Stimulated activated naive CD8-positive, alpha-beta T cell treated with anti-CD3 and anti-CD28 coated beads, Interleukin-15, amount 100 ng/mL, for 72 hours (primary cell): ENCODE measurements at regions not wholly inside any gene's neighbourhood (a gene's known extent, or its start where the extent isn't known, plus 50 kb on each side); places are given as distances from the start of the nearest gene placed in this dataset.

Experiments used
- ATAC-seq: fragments of 150-1000 bp; cut with Tn5 transposase; 2 replicates; pipeline ENCODE4 v1.10.0; 2021; ENCODE audit warnings: mild to moderate bottlenecking, moderate library complexity
- DNase-seq, 2 donors: peaks; one replicate each; pipeline ENCODE4 v3.0.0; 2021 to 2022
- H3K27ac Mint-ChIP-seq, 2 donors: one replicate each; pipeline ENCODE4 v1.8.0; 2022; ENCODE audit warnings: mild to moderate bottlenecking in 2 of 2, mixed read lengths in 2 of 2, moderate library complexity in 2 of 2
- H3K27me3 Mint-ChIP-seq: one replicate; pipeline ENCODE4 v1.8.0; 2022; ENCODE audit warnings: mixed read lengths
- H3K4me1 Mint-ChIP-seq: one replicate; pipeline ENCODE4 v1.8.0; 2022; ENCODE audit warnings: mild to moderate bottlenecking, mixed read lengths
- H3K4me3 Mint-ChIP-seq, 2 donors: one replicate each; pipeline ENCODE4 v1.8.0; 2022; ENCODE audit warnings: mild to moderate bottlenecking in 2 of 2, mixed read lengths in 2 of 2, moderate library complexity in 1 of 2
- H3K9me3 Mint-ChIP-seq, 2 donors: one replicate each; pipeline ENCODE4 v1.8.0; 2022; ENCODE audit warnings: mixed read lengths in 2 of 2

GRCh38 chr16:60553090-60553757 lies 1483.0 kb downstream of the CDH8 start:
- Mint-ChIP-seq H3K27me3 (no peaks in the 10 kb centered on the region), H3K27ac (no peak overlapping the region), H3K9me3 (peaks cover 29 to 33% of the 10 kb centered on the region in 2 donors), H3K4me3 (no peak overlapping the region), H3K4me1 (no peaks in the 10 kb centered on the region)
- DNase-seq (no peak), ATAC-seq (no peak)

- H3K27me3 Mint-ChIP-seq: no peaks in the 10 kb centered on the region
- H3K4me1 Mint-ChIP-seq: no peaks in the 10 kb centered on the region
- no peak overlapping the region for H3K27ac Mint-ChIP-seq
- no peak for DNase-seq
- no peak for ATAC-seq
- H3K9me3 Mint-ChIP-seq: peaks cover 14 to 19% of the 10 kb centered on the region in 2 donors
- no peak overlapping the region for H3K4me3 Mint-ChIP-seq
Observed at GRCh38 chr16:60541535-60541934, 1494.7 kb downstream of the CDH8 start.

DNA sequence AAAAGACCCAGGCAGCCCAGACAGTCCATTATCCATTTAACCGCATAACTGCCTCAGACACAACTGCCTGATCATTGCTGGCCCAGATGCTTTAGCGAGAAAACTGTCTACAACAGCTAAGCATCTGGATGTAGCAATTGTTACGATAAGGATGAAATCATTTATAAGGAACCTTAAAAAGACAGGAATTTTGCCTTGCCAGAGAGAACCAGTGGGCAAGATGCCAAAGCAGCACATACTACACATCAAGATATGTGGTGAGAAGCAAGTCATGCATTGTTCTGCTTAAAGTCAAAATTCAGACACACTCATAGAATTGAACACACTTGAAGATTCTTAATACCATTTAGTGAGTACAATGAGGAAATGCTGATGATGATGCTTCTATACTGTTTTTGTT lies 1525.3 kb downstream of the CDH8 start:
- Mint-ChIP-seq H3K9me3 (peaks cover 5 to 12% of the 10 kb centered on the region in 2 donors), H3K4me1 (no peaks in the 10 kb centered on the region), H3K27ac (no peak overlapping the region), H3K4me3 (no peak overlapping the region), H3K27me3 (no peaks in the 10 kb centered on the region)
- no peak for ATAC-seq
- no peak for DNase-seq

DNA sequence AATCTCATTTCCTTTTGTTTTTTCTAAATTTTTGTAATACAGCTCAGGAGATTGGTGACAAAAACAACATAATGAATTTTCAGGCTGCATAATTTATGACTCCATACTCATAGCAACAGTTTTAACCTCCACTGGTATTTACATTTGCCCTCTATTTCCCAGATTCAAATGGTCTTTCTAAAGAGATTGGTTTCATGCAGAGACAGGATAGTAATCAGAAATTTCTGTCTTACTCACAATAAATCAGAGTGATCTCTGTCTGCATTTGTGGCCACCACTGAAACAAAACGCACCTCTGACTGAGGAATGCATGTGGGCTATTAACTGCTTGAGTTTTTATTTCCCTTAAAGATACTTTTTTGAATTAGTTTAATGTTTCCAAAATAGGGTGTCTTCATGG lies 1526.0 kb downstream of the CDH8 start:
- Mint-ChIP-seq H3K27ac (no peak overlapping the region), H3K27me3 (no peaks in the 10 kb centered on the region), H3K4me3 (no peak overlapping the region), H3K9me3 (peaks cover 5 to 7% of the 10 kb centered on the region in 2 donors), H3K4me1 (no peaks in the 10 kb centered on the region)
- DNase-seq (no peak), ATAC-seq (no peak)

DNA sequence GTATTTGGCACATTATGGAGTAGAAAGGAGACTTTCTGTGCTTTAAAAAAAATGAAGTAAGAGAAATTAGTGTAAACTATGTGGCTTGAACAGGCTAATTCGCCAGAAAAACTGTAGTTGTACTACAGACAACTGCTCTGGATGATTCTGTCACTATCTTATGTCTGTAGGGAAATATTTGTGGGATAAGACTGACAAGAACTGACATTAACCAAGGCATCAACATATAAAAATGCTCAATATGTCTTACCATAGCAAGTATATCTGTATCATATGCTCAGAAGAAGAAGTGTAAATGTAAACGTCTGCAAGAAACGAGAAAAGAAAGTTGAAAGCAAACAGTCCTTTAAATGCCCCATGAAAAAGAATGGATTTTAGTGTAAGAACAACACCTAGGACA lies 1545.0 kb downstream of the CDH8 start:
- Mint-ChIP-seq H3K27me3 (no peaks in the 10 kb centered on the region), H3K4me3 (no peak overlapping the region)
- no peak for ATAC-seq

DNA sequence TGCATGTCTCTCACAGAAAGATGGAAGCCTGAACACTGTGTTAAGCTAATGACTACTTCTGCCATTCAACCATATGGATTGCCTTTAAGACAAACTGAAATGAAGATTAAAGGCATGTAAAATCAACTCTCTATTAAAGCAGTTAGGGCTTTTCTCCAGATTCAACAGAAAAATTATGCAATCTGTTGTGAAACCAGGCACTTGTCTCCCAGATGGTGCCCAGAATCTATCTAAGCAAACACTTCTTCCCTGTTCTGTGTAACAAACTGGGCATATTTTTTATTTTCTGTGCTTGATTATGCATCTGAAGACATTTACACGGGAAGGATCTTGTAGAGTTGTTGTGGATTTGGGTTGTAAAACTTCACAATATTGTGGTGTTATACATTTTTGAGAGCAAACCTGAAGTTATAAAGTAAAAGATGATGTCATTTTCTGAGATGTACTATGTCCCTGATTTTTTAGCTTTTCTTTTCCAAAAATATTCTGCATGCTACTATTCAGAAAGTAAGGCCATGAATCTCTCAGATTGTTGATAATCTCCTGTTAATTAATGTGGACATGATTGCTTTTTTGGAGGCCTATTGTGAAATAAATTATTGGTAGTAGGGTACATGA lies 1550.3 kb downstream of the CDH8 start:
- Mint-ChIP-seq H3K27me3 (no peaks in the 10 kb centered on the region), H3K27ac (no peak overlapping the region), H3K9me3 (peaks cover 5 to 6% of the 10 kb centered on the region in 2 donors), H3K4me1 (no peaks in the 10 kb centered on the region), H3K4me3 (no peak overlapping the region)
- ATAC-seq (no peak), DNase-seq (no peak)

More for the DNA sequence above, 1545.0 kb downstream of the CDH8 start:
- DNase-seq: no peak
- Mint-ChIP-seq H3K27ac (no peak overlapping the region), H3K4me1 (no peaks in the 10 kb centered on the region), H3K9me3 (peaks cover 0 to 6% of the 10 kb centered on the region in 2 donors)

- H3K27ac Mint-ChIP-seq: no peak overlapping the region
- no peak for DNase-seq
- H3K27me3 Mint-ChIP-seq: no peaks in the 10 kb centered on the region
- no peaks in the 10 kb centered on the region for H3K4me1 Mint-ChIP-seq
- no peak for ATAC-seq
- peaks cover 5 to 6% of the 10 kb centered on the region in 2 donors for H3K9me3 Mint-ChIP-seq
- H3K4me3 Mint-ChIP-seq: no peak overlapping the region
Observed at GRCh38 chr16:60484901-60485300, 1551.3 kb downstream of the CDH8 start.

DNA sequence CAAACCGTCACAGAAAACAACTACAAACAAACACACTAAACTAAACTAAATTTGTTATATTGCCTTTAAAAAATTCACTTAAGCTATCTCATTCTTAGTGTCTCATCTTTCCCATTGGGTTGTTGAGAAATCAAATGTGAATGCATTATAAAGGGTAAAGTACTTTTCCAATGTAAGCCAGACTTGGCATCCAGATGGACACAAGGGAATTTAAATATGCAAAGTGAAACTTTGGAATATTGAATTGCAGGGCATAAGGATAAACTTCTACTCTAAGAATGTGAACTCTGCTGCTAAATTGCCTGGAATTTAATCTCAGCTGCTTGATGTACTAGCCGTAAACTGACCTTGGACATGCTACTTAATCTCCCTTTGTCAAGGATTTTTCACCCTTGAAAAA lies 1554.6 kb downstream of the CDH8 start:
- no peak for DNase-seq
- Mint-ChIP-seq H3K9me3 (peaks cover 5 to 6% of the 10 kb centered on the region in 2 donors), H3K4me3 (no peak overlapping the region), H3K27me3 (no peaks in the 10 kb centered on the region), H3K4me1 (no peaks in the 10 kb centered on the region), H3K27ac (no peak overlapping the region)
- ATAC-seq: no peak

DNA sequence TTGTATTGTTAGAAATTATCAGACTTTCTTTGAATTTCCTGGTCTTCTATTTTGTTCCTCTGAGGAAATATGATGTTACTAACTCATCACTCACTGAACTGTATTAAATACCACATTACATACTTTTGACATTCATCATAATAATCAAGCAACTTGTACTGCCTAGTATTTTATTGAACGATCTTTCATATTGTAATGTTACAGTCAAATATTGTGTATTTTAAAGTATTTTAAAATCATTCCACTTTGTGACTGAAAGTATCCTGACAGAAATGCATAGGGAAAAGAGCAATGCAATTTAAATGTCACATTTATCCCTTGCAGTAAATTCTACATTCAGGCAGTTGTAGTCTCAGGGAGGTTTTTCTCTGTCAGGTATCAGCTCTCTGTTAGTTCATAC lies 1557.4 kb downstream of the CDH8 start:
- peak overlapping the region in 1 of 2 donors; percentile 27 for H3K27ac Mint-ChIP-seq
- H3K4me1 Mint-ChIP-seq: no peaks in the 10 kb centered on the region
- ATAC-seq (no peak), DNase-seq (no peak)
- no peak overlapping the region for H3K4me3 Mint-ChIP-seq
- no peaks in the 10 kb centered on the region for H3K27me3 Mint-ChIP-seq
- peaks cover 0 to 16% of the 10 kb centered on the region in 2 donors for H3K9me3 Mint-ChIP-seq

DNA sequence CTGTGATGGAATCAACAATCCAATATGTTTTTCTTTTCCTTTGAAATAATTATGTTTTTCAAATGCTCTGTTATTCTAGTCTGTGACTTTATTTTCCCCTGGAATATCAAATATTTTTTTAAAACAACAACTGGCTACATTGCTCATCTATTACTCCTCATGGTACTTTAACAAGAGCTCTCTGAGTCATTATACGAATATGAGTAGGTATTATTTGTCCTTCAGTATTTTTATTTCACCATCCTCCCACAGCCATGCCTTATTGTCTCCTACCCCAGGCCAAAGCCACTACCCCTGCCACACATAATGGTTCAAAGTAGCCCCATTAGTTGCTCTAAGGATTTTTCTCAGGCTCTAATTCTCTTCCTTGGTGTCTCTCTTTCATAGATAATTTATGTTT lies 1572.3 kb downstream of the CDH8 start:
- ATAC-seq: no peak

GRCh38 chr16:60459463-60459862 lies 1576.8 kb downstream of the CDH8 start:
- Mint-ChIP-seq H3K27ac (no peak overlapping the region), H3K9me3 (peaks cover 6 to 21% of the 10 kb centered on the region in 2 donors), H3K4me3 (no peak overlapping the region), H3K27me3 (no peaks in the 10 kb centered on the region), H3K4me1 (no peaks in the 10 kb centered on the region)
- DNase-seq (no peak), ATAC-seq (no peak)

More for the DNA sequence above, 1572.3 kb downstream of the CDH8 start:
- H3K4me1 Mint-ChIP-seq: no peaks in the 10 kb centered on the region
- no peaks in the 10 kb centered on the region for H3K27me3 Mint-ChIP-seq
- no peak overlapping the region for H3K4me3 Mint-ChIP-seq
- no peak for DNase-seq
- H3K27ac Mint-ChIP-seq: no peak overlapping the region
- peaks cover 21 to 22% of the 10 kb centered on the region in 2 donors for H3K9me3 Mint-ChIP-seq

- Mint-ChIP-seq H3K4me3 (no peak overlapping the region), H3K4me1 (no peaks in the 10 kb centered on the region), H3K27me3 (no peaks in the 10 kb centered on the region), H3K9me3 (peaks cover 5 to 19% of the 10 kb centered on the region in 2 donors), H3K27ac (no peak overlapping the region)
- no peak for DNase-seq
- no peak for ATAC-seq
Observed at GRCh38 chr16:60458255-60458654, 1578.0 kb downstream of the CDH8 start.

DNA sequence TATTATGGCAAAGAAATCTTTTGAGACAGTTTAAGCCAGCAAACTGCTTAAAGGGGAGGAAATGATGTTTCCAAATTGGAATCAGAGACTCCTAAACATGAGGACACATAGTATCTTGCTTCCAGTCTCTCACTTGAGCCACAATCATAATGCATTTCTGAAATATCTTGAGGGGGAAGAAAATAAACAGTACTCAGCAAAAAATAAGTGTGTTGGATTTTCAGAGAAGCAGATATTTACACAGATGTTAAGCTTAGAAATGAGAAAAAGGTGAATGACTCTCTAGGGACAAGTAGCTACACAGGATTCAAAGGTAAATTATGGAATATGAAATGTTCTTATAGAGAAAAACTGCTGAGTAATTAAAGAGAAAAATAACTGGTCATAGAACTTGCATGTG lies 1583.6 kb downstream of the CDH8 start:
- no peaks in the 10 kb centered on the region for H3K27me3 Mint-ChIP-seq
- H3K9me3 Mint-ChIP-seq: peaks cover 13 to 23% of the 10 kb centered on the region in 2 donors
- H3K4me3 Mint-ChIP-seq: no peak overlapping the region
- DNase-seq (no peak), ATAC-seq (no peak)
- H3K27ac Mint-ChIP-seq: no peak overlapping the region
- H3K4me1 Mint-ChIP-seq: no peaks in the 10 kb centered on the region

- Mint-ChIP-seq H3K27ac (no peak overlapping the region), H3K27me3 (no peaks in the 10 kb centered on the region), H3K4me1 (no peaks in the 10 kb centered on the region), H3K9me3 (no peaks in the 10 kb centered on the region), H3K4me3 (no peak overlapping the region)
- DNase-seq (no peak), ATAC-seq (no peak)
Observed at GRCh38 chr16:60438894-60439293, 1597.3 kb downstream of the CDH8 start.

DNA sequence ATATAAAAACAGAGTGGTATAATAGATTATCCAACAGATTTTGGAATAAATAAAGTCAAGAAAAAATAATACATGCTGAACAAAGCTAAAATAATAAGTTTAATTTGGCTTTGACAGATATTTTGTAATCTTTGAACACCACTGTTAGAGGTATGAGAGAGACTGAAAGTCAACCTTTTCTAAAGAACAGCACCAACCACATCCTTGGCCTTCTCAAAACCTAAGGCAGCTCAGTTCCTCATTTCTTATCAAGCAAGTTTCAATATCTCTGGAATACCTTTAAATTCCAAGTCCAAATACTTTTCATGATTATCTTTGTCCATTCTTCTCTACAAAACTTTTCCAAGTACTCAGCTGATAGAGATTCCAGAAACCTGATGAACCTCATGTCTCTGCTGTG lies 1603.8 kb downstream of the CDH8 start:
- Mint-ChIP-seq H3K4me1 (no peaks in the 10 kb centered on the region), H3K4me3 (no peak overlapping the region), H3K27me3 (no peaks in the 10 kb centered on the region), H3K27ac (no peak overlapping the region), H3K9me3 (peaks cover 17 to 21% of the 10 kb centered on the region in 2 donors)
- no peak for ATAC-seq
- no peak for DNase-seq

DNA sequence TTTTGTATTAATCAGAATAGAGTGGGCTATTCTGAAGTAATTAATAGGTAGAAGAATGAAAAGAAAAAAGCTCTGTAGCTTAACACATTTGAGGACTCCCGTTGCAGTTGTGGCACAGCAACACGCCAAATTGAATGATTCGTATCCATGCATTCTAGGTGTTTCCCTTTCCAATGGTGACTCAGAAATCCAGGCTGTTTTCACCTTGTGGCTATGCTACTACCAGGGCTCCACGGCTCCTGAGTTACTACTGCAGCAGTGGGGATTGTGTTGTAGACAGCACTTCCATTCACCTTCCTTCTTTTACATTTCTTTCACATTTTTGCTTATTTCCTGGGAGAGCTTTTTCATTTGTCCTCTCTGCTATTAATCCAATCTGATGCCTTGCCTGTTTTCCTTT lies 1616.4 kb downstream of the CDH8 start:
- H3K9me3 Mint-ChIP-seq: peaks cover 5 to 14% of the 10 kb centered on the region in 2 donors
- no peak overlapping the region for H3K4me3 Mint-ChIP-seq
- no peaks in the 10 kb centered on the region for H3K4me1 Mint-ChIP-seq
- no peak overlapping the region for H3K27ac Mint-ChIP-seq
- no peak for ATAC-seq
- no peak for DNase-seq
- H3K27me3 Mint-ChIP-seq: no peaks in the 10 kb centered on the region

GRCh38 chr16:60414613-60415012 lies 1621.6 kb downstream of the CDH8 start:
- ATAC-seq (no peak), DNase-seq (no peak)
- Mint-ChIP-seq H3K27me3 (no peaks in the 10 kb centered on the region), H3K9me3 (peaks cover 7 to 23% of the 10 kb centered on the region in 2 donors), H3K4me1 (no peaks in the 10 kb centered on the region), H3K4me3 (no peak overlapping the region), H3K27ac (no peak overlapping the region)
